Caco-2 (cell line): ENCODE measurements at regions not wholly inside any gene's neighbourhood (a gene's known extent, or its start where the extent isn't known, plus 50 kb on each side); places are given as distances from the start of the nearest gene placed in this dataset.

Source experiments
- BruUV-seq: library from RNA; stranded (reverse); fragments of 400-500 nt; replicated peaks from 2 replicates; lab custom pipeline; 2021; lab: Mats Ljungman, UMichigan
- CTCF ChIA-PET: fragments of 300-600 bp; sonication (Branson Sonifier 250); formaldehyde crosslinking; loops from one replicate; lab custom pipeline; 2022; ENCODE audit warnings: antibody characterized with exemption; lab: Charles Lee
- POLR2A ChIA-PET: fragments of 300-600 bp; sonication (Branson Sonifier 250); formaldehyde crosslinking; loops from one replicate; lab custom pipeline; 2022; ENCODE audit warnings: antibody characterized with exemption; lab: Charles Lee
- DNase-seq, 2 experiments: peaks; one replicate each; pipeline versions ENCODE4 v3.0.0 to v3.0.0-alpha.2; 2020 to 2022
- H3K27me3 ChIP-seq: replicated peaks from 2 replicates; pipeline ENCODE4 v1.6.0; 2011; ENCODE audit warnings: low read length; ENCODE audit not compliant: control insufficient read depth, insufficient read depth
- H3K36me3 ChIP-seq: 2 replicates; pipeline ENCODE4 v1.5.1; 2011; ENCODE audit warnings: low read length; ENCODE audit not compliant: control insufficient read depth, insufficient read depth
- H3K4me1 ChIP-seq: fragments of 250-450 bp; sonication (Bioruptor Pico); 2 replicates; pipeline ENCODE4 v1.5.1; 2020; ENCODE audit warnings: mild to moderate bottlenecking
- H3K4me3 ChIP-seq: 2 replicates; pipeline ENCODE4 v1.5.1; 2011; ENCODE audit warnings: low read depth, mild to moderate bottlenecking, control low read depth, low read length
- H3K9me3 ChIP-seq: fragments of 250-450 bp; sonication (Bioruptor Pico); 2 replicates; pipeline ENCODE4 v1.5.1; 2020; ENCODE audit warnings: mild to moderate bottlenecking, moderate library complexity
- H3K27ac Mint-ChIP-seq: one replicate; pipeline ENCODE4 v1.8.0; 2022; ENCODE audit warnings: mixed read lengths; ENCODE audit not compliant: unreplicated experiment
- H3K27me3 Mint-ChIP-seq: one replicate; pipeline ENCODE4 v1.8.0; 2022; ENCODE audit warnings: mixed read lengths; ENCODE audit not compliant: insufficient read depth, unreplicated experiment
- H3K36me3 Mint-ChIP-seq: one replicate; pipeline ENCODE4 v1.8.0; 2022; ENCODE audit warnings: mild to moderate bottlenecking, mixed read lengths; ENCODE audit not compliant: insufficient read depth, unreplicated experiment
- H3K4me1 Mint-ChIP-seq: one replicate; pipeline ENCODE4 v1.8.0; 2022; ENCODE audit warnings: low read depth, mixed read lengths; ENCODE audit not compliant: unreplicated experiment
- H3K4me3 Mint-ChIP-seq: one replicate; pipeline ENCODE4 v1.8.0; 2022; ENCODE audit warnings: mild to moderate bottlenecking, moderate library complexity, mixed read lengths; ENCODE audit not compliant: unreplicated experiment
- H3K9me3 Mint-ChIP-seq: one replicate; pipeline ENCODE4 v1.8.0; 2022; ENCODE audit warnings: mixed read lengths; ENCODE audit not compliant: unreplicated experiment
- intact Hi-C: fragments of 100-400 bp; cut with micrococcal nuclease; formaldehyde crosslinking; loops from one replicate; pipeline ENCODE4 v1.10.0; 2022; ENCODE audit not compliant: unreplicated experiment
- TF ChIP-seq, protein P1 (sequence below), 2 experiments: fragments of 200-600 bp in 1 of 2; IDR thresholded peaks; 1 replicate in 1 of 2; 2 replicates in 1 of 2; pipeline versions ENCODE4 v1.5.1 to v1.8.0; 2011 to 2022; ENCODE audit warnings: antibody characterized with exemption in 1 of 2, control low read depth in 1 of 2, inconsistent platforms in 1 of 2, low read depth in 1 of 2, low read length in 1 of 2, mild to moderate bottlenecking in 1 of 2, moderate library complexity in 1 of 2; ENCODE audit not compliant: insufficient read depth in 1 of 2, severe bottlenecking in 1 of 2, unreplicated experiment in 1 of 2

DNA sequence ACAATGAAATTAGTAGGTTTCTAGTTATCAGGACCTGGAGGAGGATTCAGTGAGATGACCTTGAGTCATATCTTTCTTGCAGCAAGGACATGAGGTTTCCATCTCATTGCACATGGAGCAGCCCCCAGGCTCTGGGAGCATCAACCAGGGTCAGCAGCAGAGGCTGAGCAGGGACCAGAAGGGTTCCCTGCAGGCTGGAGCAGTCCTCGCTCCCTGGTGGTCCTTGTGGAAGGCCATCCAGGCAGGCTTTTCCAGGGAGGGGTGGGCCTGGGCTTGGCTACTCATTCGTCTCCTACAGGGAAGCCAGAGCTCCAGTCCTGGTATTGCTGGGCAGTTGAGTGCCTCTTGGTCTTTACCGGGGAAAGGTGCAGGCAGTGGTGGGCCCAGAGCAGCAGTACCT is 587.5 kb downstream of the GLRX3 start:
- no TSS peak for BruUV-seq
- intact Hi-C loops, result no loop called here
- ChIA-PET POLR2A (no interaction called here), CTCF (no interaction called here)
- no peaks in the 10 kb centered on the region for H3K9me3 Mint-ChIP-seq
- H3K4me3 Mint-ChIP-seq, result no peak overlapping the region
- Histone ChIP-seq H3K36me3 (no peaks in the 10 kb centered on the region), H3K27me3 (no peaks in the 10 kb centered on the region), H3K9me3 (no peaks in the 10 kb centered on the region), H3K4me1 (no peaks in the 10 kb centered on the region), H3K4me3 (no peak overlapping the region)
- H3K27me3 Mint-ChIP-seq, result no peaks in the 10 kb centered on the region
- no peak for DNase-seq
- no peak overlapping the region for H3K27ac Mint-ChIP-seq
- H3K4me1 Mint-ChIP-seq, result no peaks in the 10 kb centered on the region
- no peaks in the 10 kb centered on the region for H3K36me3 Mint-ChIP-seq
- TF ChIP-seq, protein P1, sequence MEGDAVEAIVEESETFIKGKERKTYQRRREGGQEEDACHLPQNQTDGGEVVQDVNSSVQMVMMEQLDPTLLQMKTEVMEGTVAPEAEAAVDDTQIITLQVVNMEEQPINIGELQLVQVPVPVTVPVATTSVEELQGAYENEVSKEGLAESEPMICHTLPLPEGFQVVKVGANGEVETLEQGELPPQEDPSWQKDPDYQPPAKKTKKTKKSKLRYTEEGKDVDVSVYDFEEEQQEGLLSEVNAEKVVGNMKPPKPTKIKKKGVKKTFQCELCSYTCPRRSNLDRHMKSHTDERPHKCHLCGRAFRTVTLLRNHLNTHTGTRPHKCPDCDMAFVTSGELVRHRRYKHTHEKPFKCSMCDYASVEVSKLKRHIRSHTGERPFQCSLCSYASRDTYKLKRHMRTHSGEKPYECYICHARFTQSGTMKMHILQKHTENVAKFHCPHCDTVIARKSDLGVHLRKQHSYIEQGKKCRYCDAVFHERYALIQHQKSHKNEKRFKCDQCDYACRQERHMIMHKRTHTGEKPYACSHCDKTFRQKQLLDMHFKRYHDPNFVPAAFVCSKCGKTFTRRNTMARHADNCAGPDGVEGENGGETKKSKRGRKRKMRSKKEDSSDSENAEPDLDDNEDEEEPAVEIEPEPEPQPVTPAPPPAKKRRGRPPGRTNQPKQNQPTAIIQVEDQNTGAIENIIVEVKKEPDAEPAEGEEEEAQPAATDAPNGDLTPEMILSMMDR (IDR thresholded peaks at IDR 0.05; ENCODE audit: insufficient read depth in 1 of 2, low read depth in 1 of 2, low read length in 1 of 2, severe bottlenecking in 1 of 2, unreplicated experiment in 1 of 2), result no peak

GRCh38 chr10:130725474-130725970 is 586.0 kb downstream of the TCERG1L start:
- BruUV-seq, result no TSS peak
- DNase-seq, result no peak
- ChIA-PET CTCF (no interaction called here), POLR2A (no interaction called here)
- Histone ChIP-seq H3K9me3 (no peaks in the 10 kb centered on the region), H3K4me1 (no peaks in the 10 kb centered on the region), H3K4me3 (no peak overlapping the region), H3K27me3 (no peaks in the 10 kb centered on the region), H3K36me3 (no peaks in the 10 kb centered on the region)
- intact Hi-C loops, result no loop called here
- Mint-ChIP-seq H3K27ac (no peak overlapping the region), H3K27me3 (no peaks in the 10 kb centered on the region), H3K4me3 (no peak overlapping the region), H3K36me3 (no peaks in the 10 kb centered on the region), H3K9me3 (no peaks in the 10 kb centered on the region), H3K4me1 (no peaks in the 10 kb centered on the region)
- TF ChIP-seq, protein P1 (IDR thresholded peaks at IDR 0.05; ENCODE audit: insufficient read depth in 1 of 2, low read depth in 1 of 2, low read length in 1 of 2, severe bottlenecking in 1 of 2, unreplicated experiment in 1 of 2), result no peak

GRCh38 chr10:130726996-130727725 is 584.4 kb downstream of the TCERG1L start:
- H3K4me3 ChIP-seq, result no peak overlapping the region
- Mint-ChIP-seq H3K4me3 (no peak overlapping the region), H3K4me1 (no peaks in the 10 kb centered on the region), H3K27me3 (no peaks in the 10 kb centered on the region), H3K36me3 (no peaks in the 10 kb centered on the region), H3K9me3 (no peaks in the 10 kb centered on the region), H3K27ac (no peak overlapping the region)
- H3K9me3 ChIP-seq, result no peaks in the 10 kb centered on the region
- POLR2A ChIA-PET, result no interaction called here
- BruUV-seq, result no TSS peak
- no peaks in the 10 kb centered on the region for H3K4me1 ChIP-seq
- H3K36me3 ChIP-seq, result no peaks in the 10 kb centered on the region
- no peak for DNase-seq
- CTCF ChIA-PET, result no interaction called here
- intact Hi-C loops, result no loop called here
- H3K27me3 ChIP-seq, result no peaks in the 10 kb centered on the region
- TF ChIP-seq, protein P1 (IDR thresholded peaks at IDR 0.05; ENCODE audit: insufficient read depth in 1 of 2, low read depth in 1 of 2, low read length in 1 of 2, severe bottlenecking in 1 of 2, unreplicated experiment in 1 of 2), result no peak
